ENCODE measurements at regions not wholly inside any gene's neighbourhood (a gene's known extent, or its start where the extent isn't known, plus 50 kb on each side); places are given as distances from the start of the nearest gene placed in this dataset.

DNA sequence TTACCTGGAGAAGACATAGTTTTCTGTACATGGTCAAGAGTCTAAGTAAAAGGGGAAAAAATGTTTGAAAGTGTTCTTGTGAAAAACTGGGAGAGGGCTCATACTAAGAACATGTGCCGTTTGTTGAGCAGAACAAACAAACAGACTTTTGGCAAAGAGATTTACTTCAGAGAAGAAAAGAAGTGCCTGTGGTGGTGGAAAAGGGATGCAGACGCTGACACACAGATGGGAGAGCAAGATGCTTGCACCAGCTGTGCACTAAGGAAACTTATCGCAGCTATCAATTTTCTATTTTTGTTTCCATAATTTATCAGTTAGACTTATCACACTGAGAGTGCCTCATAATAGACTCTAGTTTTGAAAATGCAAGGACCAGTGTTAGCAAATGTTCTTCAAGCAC is 259.6 kb upstream of the PDZRN3 start:
- intact Hi-C loops (cut with DNase I) = no loop called here
- Histone ChIP-seq H3K36me3 (no peaks in the 10 kb centered on the region), H3K4me3 (no peak overlapping the region), H3K27ac (no peak overlapping the region), H3K9me3 (no peaks in the 10 kb centered on the region), H3K27me3 (no peaks in the 10 kb centered on the region), H3K4me1 (no peaks in the 10 kb centered on the region)
- TF ChIP-seq POLR2AphosphoS5 (IDR thresholded peaks at IDR 0.05; ENCODE audit: insufficient read depth in 1 of 2, low read depth in 1 of 2) (no peak), POLR2A (IDR thresholded peaks at IDR 0.05) (no peak)
- TF ChIP-seq, protein P1, sequence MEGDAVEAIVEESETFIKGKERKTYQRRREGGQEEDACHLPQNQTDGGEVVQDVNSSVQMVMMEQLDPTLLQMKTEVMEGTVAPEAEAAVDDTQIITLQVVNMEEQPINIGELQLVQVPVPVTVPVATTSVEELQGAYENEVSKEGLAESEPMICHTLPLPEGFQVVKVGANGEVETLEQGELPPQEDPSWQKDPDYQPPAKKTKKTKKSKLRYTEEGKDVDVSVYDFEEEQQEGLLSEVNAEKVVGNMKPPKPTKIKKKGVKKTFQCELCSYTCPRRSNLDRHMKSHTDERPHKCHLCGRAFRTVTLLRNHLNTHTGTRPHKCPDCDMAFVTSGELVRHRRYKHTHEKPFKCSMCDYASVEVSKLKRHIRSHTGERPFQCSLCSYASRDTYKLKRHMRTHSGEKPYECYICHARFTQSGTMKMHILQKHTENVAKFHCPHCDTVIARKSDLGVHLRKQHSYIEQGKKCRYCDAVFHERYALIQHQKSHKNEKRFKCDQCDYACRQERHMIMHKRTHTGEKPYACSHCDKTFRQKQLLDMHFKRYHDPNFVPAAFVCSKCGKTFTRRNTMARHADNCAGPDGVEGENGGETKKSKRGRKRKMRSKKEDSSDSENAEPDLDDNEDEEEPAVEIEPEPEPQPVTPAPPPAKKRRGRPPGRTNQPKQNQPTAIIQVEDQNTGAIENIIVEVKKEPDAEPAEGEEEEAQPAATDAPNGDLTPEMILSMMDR (IDR thresholded peaks at IDR 0.05) = no peak
- DNase-seq (ENCODE audit: extremely low spot score in 2 of 2) = no peak

DNA sequence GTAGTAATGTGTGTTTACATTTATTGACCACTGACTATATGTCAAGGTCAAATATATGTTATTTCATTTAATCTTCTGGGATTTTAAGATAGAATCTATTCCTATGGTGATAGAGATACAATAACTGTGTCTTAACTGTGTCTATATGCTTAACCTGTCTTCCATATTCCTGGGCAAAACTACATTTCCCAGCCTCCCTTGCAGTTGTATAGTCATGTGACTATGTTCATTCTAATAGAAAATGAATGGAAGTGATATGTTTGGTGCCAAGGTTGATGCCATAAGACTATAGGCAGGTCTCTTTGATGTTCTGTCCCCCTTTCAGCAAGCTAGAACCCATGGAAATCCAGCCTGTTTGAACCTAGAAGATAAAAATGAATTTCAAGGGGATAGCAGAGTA is 258.8 kb upstream of the PDZRN3 start:
- intact Hi-C loops (cut with DNase I) = no loop called here
- Histone ChIP-seq H3K27ac (no peak overlapping the region), H3K4me1 (no peaks in the 10 kb centered on the region), H3K9me3 (no peaks in the 10 kb centered on the region), H3K36me3 (no peaks in the 10 kb centered on the region), H3K4me3 (no peak overlapping the region), H3K27me3 (no peaks in the 10 kb centered on the region)
- no peak for DNase-seq (ENCODE audit: extremely low spot score in 2 of 2)
- TF ChIP-seq, protein P1 (IDR thresholded peaks at IDR 0.05) = no peak
- TF ChIP-seq POLR2A (IDR thresholded peaks at IDR 0.05) (no peak), POLR2AphosphoS5 (IDR thresholded peaks at IDR 0.05; ENCODE audit: insufficient read depth in 1 of 2, low read depth in 1 of 2) (no peak)

DNA sequence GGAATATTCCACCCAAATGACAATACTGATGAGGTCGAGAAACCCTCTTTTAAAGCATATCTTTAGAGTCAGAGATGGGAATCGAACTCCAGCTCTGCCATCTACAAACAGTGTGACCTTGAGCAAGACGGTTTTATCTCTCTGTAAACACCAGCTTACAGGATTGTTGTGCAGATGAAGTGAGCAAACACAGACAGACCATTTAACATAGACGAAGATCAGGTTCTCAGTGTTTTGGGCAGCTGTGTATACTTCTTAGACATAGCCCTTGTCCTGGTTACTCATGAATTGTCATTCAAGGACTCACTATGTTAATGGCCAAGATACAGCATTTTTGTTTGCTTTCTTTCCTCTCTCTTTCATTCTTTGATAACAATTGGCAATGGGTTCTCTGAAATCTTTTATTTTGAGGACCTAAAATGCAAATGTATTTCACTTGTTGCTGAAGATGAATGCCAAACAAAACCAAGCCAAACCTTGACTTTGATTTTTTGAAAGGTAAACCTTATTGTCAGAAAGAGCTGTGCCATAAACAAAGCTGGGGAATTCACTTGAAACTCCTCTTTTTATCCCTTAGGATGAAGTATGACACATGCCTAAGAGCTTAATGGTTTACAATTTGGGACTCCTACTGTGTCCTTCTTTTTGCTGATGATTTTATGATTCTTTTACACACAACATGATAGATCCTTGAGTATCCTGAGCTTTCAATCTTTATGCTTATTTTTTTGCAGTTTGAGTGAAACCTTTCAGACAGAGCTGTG is 250.0 kb upstream of the PDZRN3 start:
- intact Hi-C loops (cut with DNase I) = no loop called here
- no peak for DNase-seq (ENCODE audit: extremely low spot score in 2 of 2)
- peaks cover 3% of the 10 kb centered on the region for H3K9me3 ChIP-seq
- no peaks in the 10 kb centered on the region for H3K4me1 ChIP-seq
- H3K27me3 ChIP-seq = no peaks in the 10 kb centered on the region
- H3K4me3 ChIP-seq = no peak overlapping the region
- TF ChIP-seq POLR2A (IDR thresholded peaks at IDR 0.05) (no peak), POLR2AphosphoS5 (IDR thresholded peaks at IDR 0.05; ENCODE audit: insufficient read depth in 1 of 2, low read depth in 1 of 2) (no peak)
- TF ChIP-seq, protein P1 (IDR thresholded peaks at IDR 0.05) = no peak
- no peaks in the 10 kb centered on the region for H3K36me3 ChIP-seq
- H3K27ac ChIP-seq = no peak overlapping the region

DNA sequence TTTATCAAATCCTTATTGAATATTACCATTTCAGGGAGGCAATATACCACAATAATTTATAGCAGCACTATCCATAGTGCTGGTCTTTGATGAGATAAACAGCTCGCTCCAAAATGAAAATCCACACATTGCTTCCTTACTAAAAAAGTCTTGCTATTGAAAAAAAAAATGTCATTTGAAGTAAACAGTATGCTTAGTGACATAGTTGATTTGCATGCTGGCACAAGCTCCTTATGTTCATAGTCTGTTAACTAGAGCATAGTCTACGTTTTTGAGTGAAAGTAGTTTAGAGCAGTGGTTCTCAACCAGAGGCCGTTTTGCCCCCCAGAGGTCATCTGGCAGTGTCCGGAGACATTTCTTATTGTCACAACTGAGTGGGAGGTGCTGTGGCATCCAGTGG is 249.4 kb upstream of the PDZRN3 start:
- Histone ChIP-seq H3K36me3 (no peaks in the 10 kb centered on the region), H3K27ac (no peak overlapping the region), H3K4me1 (no peaks in the 10 kb centered on the region), H3K27me3 (no peaks in the 10 kb centered on the region), H3K4me3 (no peak overlapping the region), H3K9me3 (peaks cover 3% of the 10 kb centered on the region)
- intact Hi-C loops (cut with DNase I) = no loop called here
- TF ChIP-seq POLR2A (IDR thresholded peaks at IDR 0.05) (no peak), POLR2AphosphoS5 (IDR thresholded peaks at IDR 0.05; ENCODE audit: insufficient read depth in 1 of 2, low read depth in 1 of 2) (no peak)
- TF ChIP-seq, protein P1 (IDR thresholded peaks at IDR 0.05) = no peak
- DNase-seq (ENCODE audit: extremely low spot score in 2 of 2) = no peak

DNA sequence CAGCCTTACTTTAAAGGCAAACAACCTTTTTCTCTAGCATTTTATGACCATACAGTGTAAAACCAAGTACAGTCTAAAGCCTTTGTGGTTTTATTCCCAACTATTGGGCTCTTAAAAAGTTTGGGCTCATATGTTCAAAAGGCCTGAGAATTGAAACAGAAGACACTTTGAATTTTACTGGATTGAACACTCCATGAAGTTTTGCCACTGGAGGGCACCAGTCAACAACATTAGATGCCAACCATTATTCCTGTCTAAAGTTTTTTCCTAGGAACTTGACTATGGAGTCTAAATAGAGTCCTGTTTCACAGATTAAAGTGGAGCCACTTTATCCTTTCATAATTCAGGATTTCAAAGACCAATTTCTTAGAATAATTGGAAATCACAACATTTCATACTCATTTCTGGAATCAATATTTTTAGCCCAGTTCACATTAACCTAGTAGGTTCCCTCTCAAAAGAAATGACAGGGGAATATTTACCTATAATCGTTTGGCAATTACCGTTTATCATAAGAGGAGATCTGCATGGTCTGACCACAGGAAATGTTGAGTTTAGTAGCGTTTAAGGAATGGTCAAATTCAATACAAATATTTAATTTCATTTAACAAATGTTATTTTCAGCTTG is 244.1 kb upstream of the PDZRN3 start:
- intact Hi-C loops (cut with DNase I) = no loop called here
- no peak for DNase-seq (ENCODE audit: extremely low spot score in 2 of 2)
- Histone ChIP-seq H3K36me3 (no peaks in the 10 kb centered on the region), H3K4me3 (no peak overlapping the region), H3K27ac (no peak overlapping the region), H3K4me1 (no peaks in the 10 kb centered on the region), H3K27me3 (no peaks in the 10 kb centered on the region), H3K9me3 (no peaks in the 10 kb centered on the region)
- TF ChIP-seq POLR2AphosphoS5 (IDR thresholded peaks at IDR 0.05; ENCODE audit: insufficient read depth in 1 of 2, low read depth in 1 of 2) (no peak), POLR2A (IDR thresholded peaks at IDR 0.05) (no peak)
- TF ChIP-seq, protein P1 (IDR thresholded peaks at IDR 0.05) = peak in 1 of 3 experiments; percentile 35

All from vagina (tissue), 2 donors.